ENCODE measurements at regions not wholly inside any gene's neighbourhood (a gene's known extent, or its start where the extent isn't known, plus 50 kb on each side); places are given as distances from the start of the nearest gene placed in this dataset.

- no peak for TF ChIP-seq POLR2AphosphoS5 (IDR thresholded peaks at IDR 0.05; ENCODE audit: low read depth)
- no peak for TF ChIP-seq REST (IDR thresholded peaks at IDR 0.05; ENCODE audit: insufficient replicate concordance, low read depth)
- TF ChIP-seq CTCF (IDR thresholded peaks at IDR 0.05; ENCODE audit: insufficient read depth, low read length) = no peak
Observed at GRCh38 chr10:8296734-8297101, 242.2 kb downstream of the GATA3 start.

All from HL-60 (cell line).